22Rv1 (cell line): ENCODE measurements at regions not wholly inside any gene's neighbourhood (a gene's known extent, or its start where the extent isn't known, plus 50 kb on each side); places are given as distances from the start of the nearest gene placed in this dataset.

Experiments used
- ZFX ChIP-seq: fragments of 450-650 bp; IDR thresholded peaks from 2 replicates; pipeline ENCODE4 v1.6.1; 2017; ENCODE audit warnings: antibody characterized with exemption, borderline replicate concordance
- TF ChIP-seq, protein P1 (sequence below): fragments of 450-650 bp; IDR thresholded peaks from 2 replicates; pipeline ENCODE4 v1.5.1; 2017; ENCODE audit warnings: mild to moderate bottlenecking

DNA sequence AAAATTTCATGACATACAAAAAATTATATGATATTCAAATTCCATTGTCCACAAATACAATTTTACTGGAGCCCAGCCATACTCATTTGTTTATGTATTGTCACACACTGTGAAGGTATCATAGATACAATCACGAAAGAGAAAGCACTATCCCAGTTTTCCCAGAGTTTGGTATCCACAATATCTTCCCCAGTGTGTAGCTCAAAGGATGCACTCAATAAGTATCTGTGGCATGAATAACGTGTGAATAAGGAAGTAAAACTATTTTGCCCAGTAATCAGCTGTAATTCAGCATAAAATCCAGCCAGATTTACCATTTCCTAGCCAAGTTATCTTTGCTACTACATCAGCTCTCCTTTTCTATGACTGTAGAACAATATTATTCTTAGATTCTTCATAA is 131.3 kb upstream of the KCNMB2 start:
- TF ChIP-seq, protein P1, sequence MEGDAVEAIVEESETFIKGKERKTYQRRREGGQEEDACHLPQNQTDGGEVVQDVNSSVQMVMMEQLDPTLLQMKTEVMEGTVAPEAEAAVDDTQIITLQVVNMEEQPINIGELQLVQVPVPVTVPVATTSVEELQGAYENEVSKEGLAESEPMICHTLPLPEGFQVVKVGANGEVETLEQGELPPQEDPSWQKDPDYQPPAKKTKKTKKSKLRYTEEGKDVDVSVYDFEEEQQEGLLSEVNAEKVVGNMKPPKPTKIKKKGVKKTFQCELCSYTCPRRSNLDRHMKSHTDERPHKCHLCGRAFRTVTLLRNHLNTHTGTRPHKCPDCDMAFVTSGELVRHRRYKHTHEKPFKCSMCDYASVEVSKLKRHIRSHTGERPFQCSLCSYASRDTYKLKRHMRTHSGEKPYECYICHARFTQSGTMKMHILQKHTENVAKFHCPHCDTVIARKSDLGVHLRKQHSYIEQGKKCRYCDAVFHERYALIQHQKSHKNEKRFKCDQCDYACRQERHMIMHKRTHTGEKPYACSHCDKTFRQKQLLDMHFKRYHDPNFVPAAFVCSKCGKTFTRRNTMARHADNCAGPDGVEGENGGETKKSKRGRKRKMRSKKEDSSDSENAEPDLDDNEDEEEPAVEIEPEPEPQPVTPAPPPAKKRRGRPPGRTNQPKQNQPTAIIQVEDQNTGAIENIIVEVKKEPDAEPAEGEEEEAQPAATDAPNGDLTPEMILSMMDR = no peak
- TF ChIP-seq ZFX = no peak
